ENCODE measurements at regions not wholly inside any gene's neighbourhood (a gene's known extent, or its start where the extent isn't known, plus 50 kb on each side); places are given as distances from the start of the nearest gene placed in this dataset.

DNA sequence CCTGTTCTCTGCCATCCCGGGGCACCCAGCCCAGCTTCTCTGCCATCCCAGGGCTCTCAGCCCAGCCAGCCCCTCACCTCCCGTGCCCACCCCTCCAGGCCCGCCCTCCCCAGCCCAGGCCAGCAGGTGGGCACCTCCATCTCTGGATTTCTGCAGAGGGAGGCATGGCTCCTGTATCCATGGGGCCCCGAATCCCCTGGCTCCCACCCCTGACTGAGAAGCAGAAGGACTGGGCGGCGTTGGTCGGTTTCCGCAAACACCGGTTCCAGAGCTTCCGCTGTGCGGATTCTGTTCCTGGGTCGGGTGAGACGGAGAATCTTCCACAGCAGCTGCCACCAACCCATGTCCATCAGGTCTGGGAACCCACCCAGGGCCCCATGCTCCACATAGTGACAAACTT lies 240.3 kb downstream of the BRD1 start:
- TF ChIP-seq, protein P1, sequence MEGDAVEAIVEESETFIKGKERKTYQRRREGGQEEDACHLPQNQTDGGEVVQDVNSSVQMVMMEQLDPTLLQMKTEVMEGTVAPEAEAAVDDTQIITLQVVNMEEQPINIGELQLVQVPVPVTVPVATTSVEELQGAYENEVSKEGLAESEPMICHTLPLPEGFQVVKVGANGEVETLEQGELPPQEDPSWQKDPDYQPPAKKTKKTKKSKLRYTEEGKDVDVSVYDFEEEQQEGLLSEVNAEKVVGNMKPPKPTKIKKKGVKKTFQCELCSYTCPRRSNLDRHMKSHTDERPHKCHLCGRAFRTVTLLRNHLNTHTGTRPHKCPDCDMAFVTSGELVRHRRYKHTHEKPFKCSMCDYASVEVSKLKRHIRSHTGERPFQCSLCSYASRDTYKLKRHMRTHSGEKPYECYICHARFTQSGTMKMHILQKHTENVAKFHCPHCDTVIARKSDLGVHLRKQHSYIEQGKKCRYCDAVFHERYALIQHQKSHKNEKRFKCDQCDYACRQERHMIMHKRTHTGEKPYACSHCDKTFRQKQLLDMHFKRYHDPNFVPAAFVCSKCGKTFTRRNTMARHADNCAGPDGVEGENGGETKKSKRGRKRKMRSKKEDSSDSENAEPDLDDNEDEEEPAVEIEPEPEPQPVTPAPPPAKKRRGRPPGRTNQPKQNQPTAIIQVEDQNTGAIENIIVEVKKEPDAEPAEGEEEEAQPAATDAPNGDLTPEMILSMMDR (conservative IDR thresholded peaks at IDR 0.05; ENCODE audit: low read depth, low read length) = no peak
- TF ChIP-seq EZH2phosphoT487 (IDR thresholded peaks at IDR 0.05; ENCODE audit: borderline replicate concordance, low read length) = no peak

Measured in PC-3 (cell line).